C4-2B (cell line): ENCODE measurements at regions not wholly inside any gene's neighbourhood (a gene's known extent, or its start where the extent isn't known, plus 50 kb on each side); places are given as distances from the start of the nearest gene placed in this dataset.
"Not testable (repeated sequence)": the region's sequence is repeated elsewhere in the genome, so short reads cannot be mapped to it uniquely, and the experiment has no call there.

Source experiments
- H3K27ac ChIP-seq: fragments of 450-650 bp; 2 replicates; pipeline ENCODE4 v1.5.1; 2017
- CTCF ChIP-seq: fragments of 450-650 bp; conservative IDR thresholded peaks from 2 replicates; pipeline ENCODE4 v1.5.1; 2017; ENCODE audit warnings: mild to moderate bottlenecking
- ZFX ChIP-seq: fragments of 450-650 bp; IDR thresholded peaks from 2 replicates; pipeline ENCODE4 v1.6.1; 2017

- no peak overlapping the region for H3K27ac ChIP-seq
- TF ChIP-seq CTCF (no peak), ZFX (no peak)
These were observed 599.1 kb upstream of the CPEB2 start for GRCh38 chr4:14403132-14403531.

- no peak overlapping the region for H3K27ac ChIP-seq
- TF ChIP-seq CTCF = no peak
These were observed 597.6 kb upstream of the CPEB2 start for GRCh38 chr4:14404730-14405129.

GRCh38 chr4:14410516-14410915 is 591.8 kb upstream of the CPEB2 start:
- H3K27ac ChIP-seq = no peak overlapping the region
- TF ChIP-seq CTCF = no peak

- TF ChIP-seq CTCF (no peak), ZFX (no peak)
- H3K27ac ChIP-seq = no peak overlapping the region
These were observed 587.1 kb upstream of the CPEB2 start for GRCh38 chr4:14415146-14415545.

GRCh38 chr4:14419516-14419915 is 582.8 kb upstream of the CPEB2 start:
- no peak overlapping the region for H3K27ac ChIP-seq
- no peak for TF ChIP-seq CTCF
- TF ChIP-seq ZFX = no peak

- H3K27ac ChIP-seq = not testable (repeated sequence)
These were observed 576.0 kb upstream of the CPEB2 start for GRCh38 chr4:14426297-14426696.

- H3K27ac ChIP-seq = no peak overlapping the region
- TF ChIP-seq CTCF = no peak
These were observed 574.2 kb upstream of the CPEB2 start for GRCh38 chr4:14428125-14428524.

- TF ChIP-seq CTCF = no peak
- TF ChIP-seq ZFX = no peak
- no peak overlapping the region for H3K27ac ChIP-seq
These were observed 570.8 kb upstream of the CPEB2 start for GRCh38 chr4:14431155-14432134.
